PC-3 (cell line): ENCODE measurements at regions not wholly inside any gene's neighbourhood (a gene's known extent, or its start where the extent isn't known, plus 50 kb on each side); places are given as distances from the start of the nearest gene placed in this dataset.

Experiments used
- ATAC-seq: fragments of 200-7000 bp; cut with Tn5 transposase; 2 replicates; pipeline ENCODE4 v1.9.1; 2020; ENCODE audit warnings: mild to moderate bottlenecking, moderate library complexity
- BruUV-seq: library from RNA; stranded (reverse); fragments of 400-500 nt; replicated peaks from 2 replicates; lab custom pipeline; 2021; lab: Mats Ljungman, UMichigan
- CTCF ChIA-PET: fragments of 300-600 bp; sonication (Branson Sonifier 250); formaldehyde crosslinking; loops from one replicate; lab custom pipeline; 2022; ENCODE audit warnings: antibody characterized with exemption; lab: Charles Lee
- POLR2A ChIA-PET: fragments of 300-600 bp; sonication (Branson Sonifier 250); formaldehyde crosslinking; loops from one replicate; lab custom pipeline; 2022; ENCODE audit warnings: antibody characterized with exemption; ENCODE audit not compliant: unreplicated experiment; lab: Charles Lee
- DNase-seq: peaks from one replicate; pipeline ENCODE4 v3.0.0-alpha.2; 2015
- H2AFZ ChIP-seq: fragments of 300-600 bp; sonication (generic); 2 replicates; pipeline ENCODE4 v1.6.0; 2016; ENCODE audit warnings: antibody characterized with exemption, low read length
- H3F3A ChIP-seq: fragments of 300-600 bp; sonication (generic); one replicate; pipeline ENCODE4 v1.6.0; 2017; ENCODE audit warnings: antibody characterized with exemption, low read length, control low read depth, mild to moderate bottlenecking; ENCODE audit not compliant: unreplicated experiment
- H3K27ac ChIP-seq: fragments of 300-600 bp; sonication (generic); 2 replicates; pipeline ENCODE4 v1.5.1; 2016; ENCODE audit warnings: mild to moderate bottlenecking, low read length
- H3K27me3 ChIP-seq: fragments of 300-600 bp; sonication (generic); 2 replicates; pipeline ENCODE4 v1.6.1; 2016; ENCODE audit warnings: low read length, mixed read lengths
- H3K36me3 ChIP-seq: fragments of 300-600 bp; sonication (generic); 2 replicates; pipeline ENCODE4 v1.6.1; 2016; ENCODE audit warnings: low read depth, mixed run types, low read length, mixed read lengths
- H3K4me1 ChIP-seq: fragments of 300-600 bp; sonication (generic); 2 replicates; pipeline ENCODE4 v1.5.1; 2016; ENCODE audit warnings: low read length; ENCODE audit not compliant: insufficient read depth
- H3K4me2 ChIP-seq: fragments of 300-600 bp; sonication (generic); 2 replicates; pipeline ENCODE4 v1.6.0; 2016; ENCODE audit warnings: low read length
- H3K4me3 ChIP-seq: fragments of 300-600 bp; sonication (generic); 2 replicates; pipeline ENCODE4 v1.5.1; 2016; ENCODE audit warnings: mild to moderate bottlenecking, low read length, mixed read lengths
- H3K79me2 ChIP-seq: fragments of 300-600 bp; sonication (generic); 2 replicates; pipeline ENCODE4 v1.6.1; 2017; ENCODE audit warnings: low read length, mixed read lengths
- H3K9ac ChIP-seq: fragments of 300-600 bp; sonication (generic); 2 replicates; pipeline ENCODE4 v1.6.0; 2016; ENCODE audit warnings: mild to moderate bottlenecking, low read length
- H3K9me2 ChIP-seq: fragments of 300-600 bp; sonication (generic); replicated peaks from 2 replicates; pipeline ENCODE4 v1.6.1; 2016; ENCODE audit warnings: mixed run types, low read length, mixed read lengths
- H3K9me3 ChIP-seq: fragments of 300-600 bp; sonication (generic); 2 replicates; pipeline ENCODE4 v1.6.1; 2016; ENCODE audit warnings: low read length, mixed read lengths
- H4K20me1 ChIP-seq: fragments of 300-600 bp; sonication (generic); 2 replicates; pipeline ENCODE4 v1.6.1; 2016; ENCODE audit warnings: low read length, mixed read lengths
- EZH2 ChIP-seq: fragments of 300-600 bp; sonication (generic); IDR thresholded peaks from one replicate; pipeline ENCODE4 v1.6.1; 2017; ENCODE audit warnings: antibody characterized with exemption, mild to moderate bottlenecking, low read length; ENCODE audit not compliant: unreplicated experiment
- EZH2phosphoT487 ChIP-seq: fragments of 300-600 bp; sonication (generic); IDR thresholded peaks from 2 replicates; pipeline ENCODE4 v1.6.1; 2018; ENCODE audit warnings: mild to moderate bottlenecking, antibody characterized with exemption, low read length, borderline replicate concordance
- intact Hi-C: fragments of 100-400 bp; cut with micrococcal nuclease; formaldehyde crosslinking; loops from 2 replicates; pipeline ENCODE4 v1.9.0; 2023
- TF ChIP-seq, protein P1 (sequence below): fragments of 300-600 bp; sonication (generic); conservative IDR thresholded peaks from 2 replicates; pipeline ENCODE4 v1.5.1; 2017; ENCODE audit warnings: antibody characterized with exemption, low read depth, mild to moderate bottlenecking, low read length

DNA sequence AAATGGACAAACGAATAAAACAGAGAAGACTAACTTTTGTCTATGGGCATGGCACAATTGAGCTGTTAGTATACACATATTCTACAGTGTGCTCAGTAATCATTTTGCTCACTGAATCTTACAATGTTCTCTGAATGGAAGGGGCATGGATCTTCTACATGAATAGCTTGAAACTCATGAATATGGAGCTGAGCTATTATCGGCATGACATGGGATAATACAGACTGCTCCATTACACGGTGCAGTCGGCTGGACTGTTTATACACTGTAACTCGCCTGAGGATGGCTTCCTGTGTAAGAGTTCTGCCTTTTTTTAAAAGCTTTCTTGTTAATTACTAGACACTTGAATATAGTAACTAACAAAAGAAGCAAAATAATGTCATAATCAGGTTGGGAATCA lies 368.5 kb upstream of the MAD2L1 start:
- Histone ChIP-seq H3K36me3 (no peaks in the 10 kb centered on the region), H3K9me2 (no peaks in the 10 kb centered on the region), H3K4me1 (no peaks in the 10 kb centered on the region), H2AFZ (no peak overlapping the region), H3K9ac (no peak overlapping the region), H3K9me3 (no peaks in the 10 kb centered on the region), H4K20me1 (no peaks in the 10 kb centered on the region), H3F3A (no peaks in the 10 kb centered on the region), H3K4me2 (no peak overlapping the region), H3K27ac (no peak overlapping the region), H3K27me3 (no peaks in the 10 kb centered on the region), H3K4me3 (no peak overlapping the region), H3K79me2 (no peaks in the 10 kb centered on the region)
- ATAC-seq (no peak), DNase-seq (no peak)
- TF ChIP-seq EZH2phosphoT487 (no peak), EZH2 (no peak)
- TF ChIP-seq, protein P1, sequence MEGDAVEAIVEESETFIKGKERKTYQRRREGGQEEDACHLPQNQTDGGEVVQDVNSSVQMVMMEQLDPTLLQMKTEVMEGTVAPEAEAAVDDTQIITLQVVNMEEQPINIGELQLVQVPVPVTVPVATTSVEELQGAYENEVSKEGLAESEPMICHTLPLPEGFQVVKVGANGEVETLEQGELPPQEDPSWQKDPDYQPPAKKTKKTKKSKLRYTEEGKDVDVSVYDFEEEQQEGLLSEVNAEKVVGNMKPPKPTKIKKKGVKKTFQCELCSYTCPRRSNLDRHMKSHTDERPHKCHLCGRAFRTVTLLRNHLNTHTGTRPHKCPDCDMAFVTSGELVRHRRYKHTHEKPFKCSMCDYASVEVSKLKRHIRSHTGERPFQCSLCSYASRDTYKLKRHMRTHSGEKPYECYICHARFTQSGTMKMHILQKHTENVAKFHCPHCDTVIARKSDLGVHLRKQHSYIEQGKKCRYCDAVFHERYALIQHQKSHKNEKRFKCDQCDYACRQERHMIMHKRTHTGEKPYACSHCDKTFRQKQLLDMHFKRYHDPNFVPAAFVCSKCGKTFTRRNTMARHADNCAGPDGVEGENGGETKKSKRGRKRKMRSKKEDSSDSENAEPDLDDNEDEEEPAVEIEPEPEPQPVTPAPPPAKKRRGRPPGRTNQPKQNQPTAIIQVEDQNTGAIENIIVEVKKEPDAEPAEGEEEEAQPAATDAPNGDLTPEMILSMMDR, result no peak
- ChIA-PET POLR2A (no interaction called here), CTCF (no interaction called here)
- intact Hi-C loops, result no loop called here
- BruUV-seq, result no TSS peak

DNA sequence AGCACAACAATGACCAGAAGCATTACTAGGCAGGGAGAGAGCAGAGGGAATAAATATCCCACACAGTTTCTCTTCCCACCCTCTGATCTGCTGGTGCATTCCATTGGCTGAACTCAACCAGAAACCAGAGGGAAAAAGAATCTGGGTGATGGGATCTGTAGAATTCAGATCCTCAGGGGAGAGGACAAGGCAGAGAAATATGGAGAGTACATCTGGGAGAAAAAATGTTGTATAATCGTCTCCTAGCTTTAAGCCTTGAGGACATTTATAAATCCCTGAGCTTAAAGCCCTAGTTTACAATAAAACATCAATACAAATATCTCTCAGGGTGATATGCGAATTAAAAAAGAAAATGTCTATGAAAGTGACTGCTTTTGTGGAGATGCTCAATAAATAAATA lies 368.1 kb upstream of the MAD2L1 start:
- no peak overlapping the region for H3K4me2 ChIP-seq
- H3K4me3 ChIP-seq, result no peak overlapping the region
- TF ChIP-seq EZH2phosphoT487, result no peak
- TF ChIP-seq EZH2, result no peak
- TF ChIP-seq, protein P1, result no peak
- H3K9ac ChIP-seq, result no peak overlapping the region
- H4K20me1 ChIP-seq, result no peaks in the 10 kb centered on the region
- intact Hi-C loops, result no loop called here
- H3K36me3 ChIP-seq, result no peaks in the 10 kb centered on the region
- H3K79me2 ChIP-seq, result no peaks in the 10 kb centered on the region
- no peak for ATAC-seq
- BruUV-seq, result no TSS peak
- no peaks in the 10 kb centered on the region for H3K9me3 ChIP-seq
- H3K9me2 ChIP-seq, result no peaks in the 10 kb centered on the region
- no peaks in the 10 kb centered on the region for H3K27me3 ChIP-seq
- H3K4me1 ChIP-seq, result no peaks in the 10 kb centered on the region
- no peak overlapping the region for H3K27ac ChIP-seq
- ChIA-PET POLR2A (no interaction called here), CTCF (no interaction called here)
- no peaks in the 10 kb centered on the region for H3F3A ChIP-seq
- no peak for DNase-seq
- H2AFZ ChIP-seq, result no peak overlapping the region

DNA sequence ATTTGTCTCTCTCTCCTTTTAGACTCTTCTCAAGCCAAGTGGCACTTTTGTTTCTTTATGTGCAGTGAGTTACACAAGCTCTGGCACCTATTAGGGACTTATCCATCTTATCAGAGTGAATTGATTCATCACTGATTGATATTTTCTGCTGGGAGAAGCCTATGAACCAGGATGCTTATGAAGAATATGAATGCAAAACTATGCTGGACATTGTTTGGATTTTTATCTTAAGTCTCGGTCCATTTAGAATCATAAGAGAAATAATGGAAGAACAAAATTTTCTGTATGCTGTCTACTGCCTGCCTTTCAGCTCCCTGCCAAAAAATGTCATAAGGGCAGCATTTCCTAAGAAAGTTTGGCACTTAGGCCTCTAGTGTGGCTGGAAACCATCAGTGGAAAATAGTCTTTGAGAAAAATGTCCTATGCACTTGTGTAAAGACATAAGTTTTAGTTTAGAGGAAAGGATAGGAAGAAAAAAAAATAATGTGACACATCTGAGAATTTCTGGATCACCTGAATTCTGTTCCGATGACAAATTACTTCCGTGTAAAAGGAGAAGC lies 365.7 kb upstream of the MAD2L1 start:
- no peaks in the 10 kb centered on the region for H3K9me3 ChIP-seq
- H4K20me1 ChIP-seq, result no peaks in the 10 kb centered on the region
- H3K4me2 ChIP-seq, result no peak overlapping the region
- H3K79me2 ChIP-seq, result no peaks in the 10 kb centered on the region
- no peak overlapping the region for H3K4me3 ChIP-seq
- DNase-seq (no peak), ATAC-seq (no peak)
- H3K27me3 ChIP-seq, result 0 out of 2 replicates have a peak, but pooled peaks cover 4% of the 10 kb centered on the region
- H3K4me1 ChIP-seq, result no peaks in the 10 kb centered on the region
- no TSS peak for BruUV-seq
- CTCF ChIA-PET, result no interaction called here
- POLR2A ChIA-PET, result no interaction called here
- TF ChIP-seq, protein P1, result no peak
- TF ChIP-seq EZH2phosphoT487, result no peak
- no peaks in the 10 kb centered on the region for H3K36me3 ChIP-seq
- no peaks in the 10 kb centered on the region for H3F3A ChIP-seq
- H2AFZ ChIP-seq, result no peak overlapping the region
- intact Hi-C loops, result no loop called here
- no peak overlapping the region for H3K9ac ChIP-seq
- no peak overlapping the region for H3K27ac ChIP-seq
- H3K9me2 ChIP-seq, result no peaks in the 10 kb centered on the region
